ENCODE measurements at regions not wholly inside any gene's neighbourhood (a gene's known extent, or its start where the extent isn't known, plus 50 kb on each side); places are given as distances from the start of the nearest gene placed in this dataset.

DNA sequence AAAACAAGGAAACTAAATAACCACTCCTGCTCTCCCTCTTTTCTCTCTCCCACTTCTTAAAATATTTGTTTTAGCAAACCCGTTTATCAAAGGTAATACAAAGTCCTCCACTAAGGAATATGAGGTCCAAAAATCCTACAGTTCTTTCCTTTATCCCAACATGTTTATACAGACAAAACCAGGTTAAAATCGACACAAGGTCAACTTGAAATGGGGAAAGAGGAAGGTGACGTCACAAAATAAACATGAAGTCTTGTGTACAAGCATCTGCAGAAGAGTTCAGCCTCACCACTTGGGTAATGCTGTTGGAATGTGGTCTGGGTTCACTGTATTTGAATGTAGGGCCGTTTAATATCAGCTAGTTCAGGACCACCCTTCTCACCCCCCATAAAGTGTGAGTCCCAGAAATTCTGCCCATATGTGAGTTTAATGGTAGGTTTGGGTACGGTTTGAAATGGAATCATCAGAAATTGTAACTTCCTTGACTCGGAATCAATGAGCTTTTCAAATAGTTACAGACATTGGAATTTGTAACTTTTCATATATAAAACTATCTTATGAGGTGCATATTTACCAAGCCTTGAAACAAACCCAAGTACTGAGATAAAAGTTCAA is 120.0 kb upstream of the SLC38A2 start:
- Histone ChIP-seq H3K27me3 (ENCODE audit: control insufficient read depth, insufficient read depth, low read length) (no peaks in the 10 kb centered on the region), H3K4me3 (ENCODE audit: low read depth, low read length) (no peak overlapping the region), H3K4me1 (ENCODE audit: control insufficient read depth, insufficient read depth, low read length) (peaks cover 16% of the 10 kb centered on the region), H3K9me3 (ENCODE audit: control insufficient read depth, insufficient read depth, low read depth, low read length) (no peaks in the 10 kb centered on the region), H3K27ac (ENCODE audit: low read depth, low read length) (no peak overlapping the region; the same call in 1 of the 2 replicates), H3K9ac (ENCODE audit: low read length) (no peak overlapping the region), H3K36me3 (ENCODE audit: control insufficient read depth, insufficient read depth, low read length) (no peaks in the 10 kb centered on the region)

DNA sequence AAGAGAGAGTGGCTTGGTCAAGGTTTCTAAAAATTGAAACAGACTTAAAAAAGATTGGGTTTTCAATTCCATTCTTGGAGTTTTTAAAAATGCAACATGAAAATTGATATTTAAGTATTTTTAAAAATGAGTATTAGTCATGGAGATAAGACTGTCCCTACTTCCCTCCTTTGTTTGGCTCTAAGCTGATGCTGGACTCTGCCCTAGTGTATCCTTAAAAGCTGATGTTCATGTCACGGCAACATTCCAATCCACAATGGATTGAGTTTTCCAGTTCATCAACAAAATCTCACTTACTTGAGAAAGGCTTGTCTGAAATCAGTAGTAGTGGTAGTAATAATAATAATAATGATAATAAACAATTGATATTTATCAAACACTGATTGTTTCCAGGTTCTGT is 119.0 kb upstream of the SLC38A2 start:
- Histone ChIP-seq H3K36me3 (ENCODE audit: control insufficient read depth, insufficient read depth, low read length) (no peaks in the 10 kb centered on the region), H3K9me3 (ENCODE audit: control insufficient read depth, insufficient read depth, low read depth, low read length) (no peaks in the 10 kb centered on the region), H3K27me3 (ENCODE audit: control insufficient read depth, insufficient read depth, low read length) (no peaks in the 10 kb centered on the region), H3K9ac (ENCODE audit: low read length) (no peak overlapping the region), H3K4me1 (ENCODE audit: control insufficient read depth, insufficient read depth, low read length) (peaks cover 16% of the 10 kb centered on the region), H3K4me3 (ENCODE audit: low read depth, low read length) (no peak overlapping the region), H3K27ac (ENCODE audit: low read depth, low read length) (no peak overlapping the region)

DNA sequence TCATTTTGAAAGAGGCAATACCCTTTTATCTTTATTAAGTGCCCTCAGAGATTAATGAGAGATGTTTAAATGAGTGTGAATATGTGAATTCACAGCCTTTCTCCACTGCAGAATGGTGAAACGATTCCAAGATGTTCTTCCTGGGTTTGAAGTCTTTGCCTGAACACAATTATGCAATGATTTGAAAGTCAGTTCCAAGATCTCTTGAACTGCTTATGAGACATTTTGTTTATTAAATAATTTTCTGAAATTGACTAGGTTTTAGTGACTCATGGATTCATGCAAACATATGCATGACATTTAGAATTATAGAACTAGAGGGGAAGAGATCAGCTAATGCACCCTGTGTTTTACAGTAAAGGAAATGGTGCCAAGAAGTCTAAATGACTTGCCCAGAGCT is 118.1 kb upstream of the SLC38A2 start:
- Histone ChIP-seq H3K4me3 (ENCODE audit: low read depth, low read length) (no peak overlapping the region), H3K36me3 (ENCODE audit: control insufficient read depth, insufficient read depth, low read length) (no peaks in the 10 kb centered on the region), H3K27me3 (ENCODE audit: control insufficient read depth, insufficient read depth, low read length) (no peaks in the 10 kb centered on the region), H3K27ac (ENCODE audit: low read depth, low read length) (no peak overlapping the region), H3K9me3 (ENCODE audit: control insufficient read depth, insufficient read depth, low read depth, low read length) (no peaks in the 10 kb centered on the region), H3K9ac (ENCODE audit: low read length) (no peak overlapping the region), H3K4me1 (ENCODE audit: control insufficient read depth, insufficient read depth, low read length) (peaks cover 16% of the 10 kb centered on the region)

DNA sequence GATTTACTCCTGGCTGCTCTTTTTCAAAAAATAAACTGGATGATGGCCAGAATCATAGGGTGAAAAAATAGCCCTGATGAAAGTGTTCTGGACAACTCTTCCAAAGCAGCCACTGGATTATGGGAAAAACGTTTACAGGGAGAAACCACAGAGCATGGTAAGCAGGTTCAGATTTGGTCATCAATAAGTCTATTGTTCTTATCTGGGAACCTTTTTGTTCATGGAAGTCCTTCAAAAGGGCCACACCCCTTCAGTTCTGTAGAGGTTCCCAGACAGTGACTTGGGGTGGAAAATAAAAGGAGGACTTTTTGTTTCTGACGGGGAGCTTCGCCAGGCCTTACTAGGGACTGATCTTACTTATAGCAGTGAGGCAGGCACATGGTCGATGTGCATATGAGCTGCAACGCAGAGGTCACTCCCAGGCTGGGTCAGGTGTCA is 117.4 kb upstream of the SLC38A2 start:
- Histone ChIP-seq H3K27ac (ENCODE audit: low read depth, low read length) (no peak overlapping the region), H3K9me3 (ENCODE audit: control insufficient read depth, insufficient read depth, low read depth, low read length) (no peaks in the 10 kb centered on the region), H3K4me1 (ENCODE audit: control insufficient read depth, insufficient read depth, low read length) (peaks cover 16% of the 10 kb centered on the region), H3K4me3 (ENCODE audit: low read depth, low read length) (no peak overlapping the region), H3K27me3 (ENCODE audit: control insufficient read depth, insufficient read depth, low read length) (no peaks in the 10 kb centered on the region), H3K9ac (ENCODE audit: low read length) (no peak overlapping the region), H3K36me3 (ENCODE audit: control insufficient read depth, insufficient read depth, low read length) (no peaks in the 10 kb centered on the region)

DNA sequence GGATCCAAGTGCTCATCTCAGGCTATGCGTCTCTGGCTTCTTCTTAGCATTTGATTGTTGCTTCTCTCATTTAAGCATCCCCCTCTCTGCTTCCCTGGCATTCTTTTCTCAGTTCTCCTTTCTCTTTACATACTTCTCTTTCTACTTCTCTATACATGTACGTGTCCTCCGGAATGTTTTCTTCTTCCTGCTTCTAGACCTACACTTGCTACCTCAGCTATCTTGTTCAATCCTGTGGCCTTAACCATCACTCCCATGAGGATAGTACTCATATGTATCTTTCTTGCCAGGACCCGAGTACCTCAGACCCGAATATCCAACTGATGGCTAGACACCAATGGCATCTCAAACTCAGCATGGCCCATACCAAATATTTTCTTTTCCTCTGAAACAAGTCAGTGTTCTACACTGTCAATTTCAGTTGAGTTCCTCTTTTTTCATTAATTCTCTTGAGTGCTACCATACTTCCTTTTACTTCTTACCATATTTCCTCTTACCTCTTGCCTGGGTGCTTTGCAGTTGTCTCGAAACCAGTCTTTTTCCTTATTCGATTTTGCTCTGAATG is 115.1 kb upstream of the SLC38A2 start:
- Histone ChIP-seq H3K36me3 (ENCODE audit: control insufficient read depth, insufficient read depth, low read length) (no peaks in the 10 kb centered on the region), H3K9ac (ENCODE audit: low read length) (no peak overlapping the region), H3K4me3 (ENCODE audit: low read depth, low read length) (no peak overlapping the region), H3K9me3 (ENCODE audit: control insufficient read depth, insufficient read depth, low read depth, low read length) (no peaks in the 10 kb centered on the region), H3K27me3 (ENCODE audit: control insufficient read depth, insufficient read depth, low read length) (no peaks in the 10 kb centered on the region), H3K27ac (ENCODE audit: low read depth, low read length) (no peak overlapping the region), H3K4me1 (ENCODE audit: control insufficient read depth, insufficient read depth, low read length) (peaks cover 14% of the 10 kb centered on the region)

DNA sequence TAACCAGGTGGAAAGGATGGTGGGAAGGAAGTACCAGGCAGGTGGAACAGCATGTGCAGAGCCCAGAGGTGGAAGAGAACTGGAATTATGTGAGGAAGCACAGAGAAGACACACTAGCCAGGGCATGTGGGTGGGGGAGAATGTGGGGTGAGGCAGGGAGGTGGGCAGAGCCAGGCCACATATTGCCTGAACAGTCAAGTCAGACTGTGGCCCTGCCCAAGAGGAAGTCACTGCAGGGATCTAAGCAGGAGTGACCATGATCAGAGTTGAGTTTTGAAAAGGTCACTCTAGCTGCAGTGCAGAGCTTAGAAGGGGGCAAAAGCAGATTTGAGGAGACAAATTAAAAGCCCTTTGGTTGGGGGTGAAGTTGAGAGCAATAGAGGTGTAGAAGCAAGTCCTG is 114.0 kb upstream of the SLC38A2 start:
- no peak overlapping the region for H3K27ac ChIP-seq (ENCODE audit: low read depth, low read length)
- H3K4me1 ChIP-seq (ENCODE audit: control insufficient read depth, insufficient read depth, low read length): peaks cover 17% of the 10 kb centered on the region
- H3K27me3 ChIP-seq (ENCODE audit: control insufficient read depth, insufficient read depth, low read length): no peaks in the 10 kb centered on the region
- H3K4me3 ChIP-seq (ENCODE audit: low read depth, low read length): no peak overlapping the region
- H3K9me3 ChIP-seq (ENCODE audit: control insufficient read depth, insufficient read depth, low read depth, low read length): no peaks in the 10 kb centered on the region
- H3K9ac ChIP-seq (ENCODE audit: low read length): no peak overlapping the region
- no peaks in the 10 kb centered on the region for H3K36me3 ChIP-seq (ENCODE audit: control insufficient read depth, insufficient read depth, low read length)

DNA sequence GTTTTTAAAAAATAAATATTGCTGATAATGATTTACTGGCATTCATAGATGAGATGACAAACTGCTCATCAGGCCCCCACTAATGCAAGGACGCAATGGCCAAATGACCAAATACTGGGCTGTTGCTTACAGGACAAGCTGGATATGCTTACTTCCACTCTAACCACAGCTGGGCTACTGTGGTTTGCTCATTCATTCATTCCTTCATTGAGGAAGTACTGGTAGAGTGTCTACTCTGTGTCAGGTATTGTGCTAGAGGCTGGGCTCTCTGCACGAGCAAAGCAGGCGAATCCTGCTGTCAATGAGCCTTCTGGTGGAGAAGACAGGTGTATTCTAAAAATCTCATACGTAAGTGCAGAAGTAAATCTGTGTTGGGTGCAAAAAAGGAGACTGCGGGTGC is 113.3 kb upstream of the SLC38A2 start:
- Histone ChIP-seq H3K9me3 (ENCODE audit: control insufficient read depth, insufficient read depth, low read depth, low read length) (no peaks in the 10 kb centered on the region), H3K4me3 (ENCODE audit: low read depth, low read length) (no peak overlapping the region), H3K27ac (ENCODE audit: low read depth, low read length) (no peak overlapping the region), H3K9ac (ENCODE audit: low read length) (no peak overlapping the region), H3K27me3 (ENCODE audit: control insufficient read depth, insufficient read depth, low read length) (no peaks in the 10 kb centered on the region), H3K36me3 (ENCODE audit: control insufficient read depth, insufficient read depth, low read length) (no peaks in the 10 kb centered on the region), H3K4me1 (ENCODE audit: control insufficient read depth, insufficient read depth, low read length) (peaks cover 17% of the 10 kb centered on the region)

DNA sequence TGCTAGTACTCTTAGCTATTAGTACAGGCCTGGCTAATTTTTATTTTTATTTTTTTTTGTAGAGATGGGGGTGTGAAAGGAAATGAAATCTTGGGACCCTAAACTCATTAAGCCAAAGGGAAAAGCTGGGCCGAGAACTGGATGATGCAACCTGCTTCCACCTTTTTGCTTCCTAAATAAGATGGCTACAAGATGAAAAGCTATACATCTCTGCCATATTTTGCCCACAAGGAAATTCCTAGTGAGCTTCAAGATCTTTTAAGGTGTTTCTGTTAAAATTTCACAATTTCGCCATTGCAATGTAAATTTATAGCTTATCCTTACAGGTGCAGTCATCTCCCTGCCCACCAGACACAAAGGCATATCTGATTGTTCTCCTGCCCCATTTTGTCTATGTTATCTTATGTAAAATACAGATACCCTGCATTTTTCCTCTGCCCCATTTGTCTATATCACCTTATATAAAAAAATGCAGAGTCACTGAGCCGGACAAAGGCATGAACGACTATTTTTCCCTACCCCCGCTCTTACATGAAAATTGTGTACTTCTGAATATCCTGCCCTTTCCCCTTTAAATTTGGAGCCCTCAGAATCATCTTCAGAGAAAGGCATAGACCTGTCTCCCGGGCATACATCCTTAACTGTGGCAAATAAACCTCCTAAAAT is 112.0 kb upstream of the SLC38A2 start:
- H3K4me1 ChIP-seq (ENCODE audit: control insufficient read depth, insufficient read depth, low read length): peaks cover 17% of the 10 kb centered on the region
- H3K9ac ChIP-seq (ENCODE audit: low read length): no peak overlapping the region
- no peak overlapping the region for H3K4me3 ChIP-seq (ENCODE audit: low read depth, low read length)
- H3K36me3 ChIP-seq (ENCODE audit: control insufficient read depth, insufficient read depth, low read length): no peaks in the 10 kb centered on the region
- no peaks in the 10 kb centered on the region for H3K27me3 ChIP-seq (ENCODE audit: control insufficient read depth, insufficient read depth, low read length)
- H3K27ac ChIP-seq (ENCODE audit: low read depth, low read length): no peak overlapping the region
- no peaks in the 10 kb centered on the region for H3K9me3 ChIP-seq (ENCODE audit: control insufficient read depth, insufficient read depth, low read depth, low read length)

DNA sequence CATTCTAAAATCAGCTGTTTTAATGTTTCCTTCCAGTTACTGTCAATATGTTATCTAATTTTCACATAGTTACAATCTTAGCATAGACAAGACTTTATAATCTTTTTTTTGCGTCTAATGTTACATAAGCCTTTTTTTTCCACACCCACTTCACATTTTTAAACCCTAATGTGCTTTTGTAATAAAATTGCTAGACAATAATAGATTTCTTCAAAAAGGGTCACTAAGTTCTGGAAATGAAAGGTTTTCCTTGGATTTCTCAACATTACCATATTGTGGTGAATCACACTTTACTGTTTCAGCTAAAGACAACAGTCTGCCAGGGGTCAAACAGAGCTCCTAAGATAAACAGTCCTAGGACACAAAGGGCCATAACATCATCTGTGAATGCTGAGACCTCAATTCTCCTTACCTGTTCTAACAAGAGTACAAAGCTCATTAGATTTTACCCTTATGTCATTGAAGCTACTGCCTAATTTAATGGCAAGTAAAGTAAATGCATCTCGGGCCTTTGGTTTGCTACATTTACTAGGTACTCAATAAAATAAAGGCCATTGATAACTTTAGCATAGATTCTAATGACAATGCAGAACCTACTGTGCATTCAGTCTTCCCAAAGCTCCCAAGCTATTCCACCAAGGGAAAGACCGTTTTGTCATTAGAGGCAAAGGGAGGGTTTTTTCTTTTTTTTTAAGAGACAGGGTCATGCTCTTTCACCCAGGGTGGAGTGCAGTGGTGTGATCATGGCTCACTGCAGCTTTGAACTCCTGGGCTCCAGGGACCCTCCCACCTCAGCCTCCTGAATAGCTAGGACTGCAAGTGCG is 111.2 kb upstream of the SLC38A2 start:
- no peaks in the 10 kb centered on the region for H3K27me3 ChIP-seq (ENCODE audit: control insufficient read depth, insufficient read depth, low read length)
- H3K4me3 ChIP-seq (ENCODE audit: low read depth, low read length): no peak overlapping the region
- no peaks in the 10 kb centered on the region for H3K36me3 ChIP-seq (ENCODE audit: control insufficient read depth, insufficient read depth, low read length)
- H3K4me1 ChIP-seq (ENCODE audit: control insufficient read depth, insufficient read depth, low read length): peaks cover 17% of the 10 kb centered on the region
- H3K9me3 ChIP-seq (ENCODE audit: control insufficient read depth, insufficient read depth, low read depth, low read length): no peaks in the 10 kb centered on the region
- no peak overlapping the region for H3K27ac ChIP-seq (ENCODE audit: low read depth, low read length)
- no peak overlapping the region for H3K9ac ChIP-seq (ENCODE audit: low read length)

DNA sequence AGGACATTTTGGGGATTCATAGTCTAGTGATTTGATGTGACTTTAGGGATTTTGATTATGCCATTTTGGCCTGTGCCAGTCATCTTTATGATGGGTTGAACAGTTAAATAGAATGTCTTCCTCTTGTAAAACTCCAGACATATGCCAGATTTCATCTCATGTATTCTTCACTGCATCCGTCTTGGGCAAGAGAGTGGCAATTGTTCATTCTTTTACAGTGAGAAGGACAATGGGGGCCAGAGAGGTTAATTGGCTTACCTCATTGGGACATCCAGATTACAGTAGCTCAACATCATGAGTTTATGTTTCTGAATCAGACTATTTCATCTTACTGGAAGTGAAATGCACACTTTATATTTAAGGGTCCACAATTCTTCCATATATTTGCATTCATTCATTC is 108.2 kb upstream of the SLC38A2 start:
- H3K9me3 ChIP-seq (ENCODE audit: control insufficient read depth, insufficient read depth, low read depth, low read length): no peaks in the 10 kb centered on the region
- no peak overlapping the region for H3K27ac ChIP-seq (ENCODE audit: low read depth, low read length)
- H3K9ac ChIP-seq (ENCODE audit: low read length): no peak overlapping the region
- peaks cover 20% of the 10 kb centered on the region for H3K4me1 ChIP-seq (ENCODE audit: control insufficient read depth, insufficient read depth, low read length)
- H3K4me3 ChIP-seq (ENCODE audit: low read depth, low read length): no peak overlapping the region
- H3K36me3 ChIP-seq (ENCODE audit: control insufficient read depth, insufficient read depth, low read length): no peaks in the 10 kb centered on the region
- H3K27me3 ChIP-seq (ENCODE audit: control insufficient read depth, insufficient read depth, low read length): no peaks in the 10 kb centered on the region

DNA sequence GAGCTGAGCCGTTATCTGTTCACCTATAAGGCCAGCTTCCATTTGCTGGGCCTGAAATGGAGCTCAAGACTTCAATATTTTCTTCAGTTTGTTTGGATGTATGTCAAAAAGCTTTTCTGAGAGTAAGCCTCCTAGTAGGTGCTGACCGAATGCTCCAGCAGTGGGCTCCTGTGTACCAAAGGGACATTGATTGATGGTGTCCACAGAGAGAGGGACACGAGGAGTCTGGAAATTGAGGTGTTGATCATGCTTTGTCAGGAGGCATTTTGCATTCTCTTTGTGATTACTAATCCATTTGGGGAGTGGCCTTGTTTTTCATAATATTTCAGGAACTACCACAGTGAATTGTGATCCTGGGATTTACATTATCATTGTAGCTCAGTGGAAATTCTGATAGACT is 107.7 kb upstream of the SLC38A2 start:
- Histone ChIP-seq H3K4me3 (ENCODE audit: low read depth, low read length) (no peak overlapping the region), H3K27me3 (ENCODE audit: control insufficient read depth, insufficient read depth, low read length) (no peaks in the 10 kb centered on the region), H3K27ac (ENCODE audit: low read depth, low read length) (no peak overlapping the region)

More for the DNA sequence above, 107.7 kb upstream of the SLC38A2 start:
- Histone ChIP-seq H3K36me3 (ENCODE audit: control insufficient read depth, insufficient read depth, low read length) (no peaks in the 10 kb centered on the region), H3K4me1 (ENCODE audit: control insufficient read depth, insufficient read depth, low read length) (peaks cover 20% of the 10 kb centered on the region), H3K9me3 (ENCODE audit: control insufficient read depth, insufficient read depth, low read depth, low read length) (no peaks in the 10 kb centered on the region), H3K9ac (ENCODE audit: low read length) (no peak overlapping the region)

All from HUES6 (cell line).